ENCODE measurements at regions not wholly inside any gene's neighbourhood (a gene's known extent, or its start where the extent isn't known, plus 50 kb on each side); places are given as distances from the start of the nearest gene placed in this dataset.
"Not testable (repeated sequence)": the region's sequence is repeated elsewhere in the genome, so short reads cannot be mapped to it uniquely, and the experiment has no call there.

GRCh38 chr2:133986081-133986837, 267.6 kb upstream of the MGAT5 start:
- no peak for TF ChIP-seq CTCF (conservative IDR thresholded peaks at IDR 0.05; ENCODE audit: low read depth, low read length)
- no peak overlapping the region for H3K4me3 ChIP-seq (ENCODE audit: low read length)
- DNase-seq (ENCODE audit: low read depth), result no peak

- DNase-seq (ENCODE audit: low read depth), result no peak
- no peak overlapping the region for H3K4me3 ChIP-seq (ENCODE audit: low read length)
- no peak for TF ChIP-seq CTCF (conservative IDR thresholded peaks at IDR 0.05; ENCODE audit: low read depth, low read length)
These were observed 266.7 kb upstream of the MGAT5 start for GRCh38 chr2:133986881-133987795.

- no peak for TF ChIP-seq CTCF (conservative IDR thresholded peaks at IDR 0.05; ENCODE audit: low read depth, low read length)
- DNase-seq (ENCODE audit: low read depth), result no peak
- H3K4me3 ChIP-seq (ENCODE audit: low read length), result no peak overlapping the region
These were observed 265.5 kb upstream of the MGAT5 start for GRCh38 chr2:133988316-133988891.

GRCh38 chr2:133991606-133992168, 262.2 kb upstream of the MGAT5 start:
- no peak overlapping the region for H3K4me3 ChIP-seq (ENCODE audit: low read length)
- TF ChIP-seq CTCF (conservative IDR thresholded peaks at IDR 0.05; ENCODE audit: low read depth, low read length), result no peak
- no peak for DNase-seq (ENCODE audit: low read depth)

GRCh38 chr2:133992454-133992853, 261.4 kb upstream of the MGAT5 start:
- H3K4me3 ChIP-seq (ENCODE audit: low read length), result no peak overlapping the region
- TF ChIP-seq CTCF (conservative IDR thresholded peaks at IDR 0.05; ENCODE audit: low read depth, low read length), result no peak
- DNase-seq (ENCODE audit: low read depth), result no peak

- H3K4me3 ChIP-seq (ENCODE audit: low read length), result no peak overlapping the region
- no peak for TF ChIP-seq CTCF (conservative IDR thresholded peaks at IDR 0.05; ENCODE audit: low read depth, low read length)
- DNase-seq (ENCODE audit: low read depth), result no peak
These were observed 260.7 kb upstream of the MGAT5 start for GRCh38 chr2:133993160-133993559.

- not testable (repeated sequence) for DNase-seq (ENCODE audit: low read depth); H3K4me3 ChIP-seq (ENCODE audit: low read length)
These were observed 255.1 kb upstream of the MGAT5 start for GRCh38 chr2:133998726-133999125.
